NCI-H748 (cell line): ENCODE measurements at regions not wholly inside any gene's neighbourhood (a gene's known extent, or its start where the extent isn't known, plus 50 kb on each side); places are given as distances from the start of the nearest gene placed in this dataset.
A peak's percentile ranks its signal among the peaks of the same experiment; 100 is the strongest.

Source experiments
- DNase-seq: peaks from one replicate; lab custom pipeline; 2025; ENCODE audit not compliant: unreplicated experiment; lab: John Stamatoyannopoulos, UW

- no peak for DNase-seq
Measured at GRCh38 chr10:92747066-92747465, 57.3 kb downstream of the HHEX start.

GRCh38 chr10:92747600-92747999, 57.8 kb downstream of the HHEX start:
- DNase-seq, result peak; percentile 31

GRCh38 chr10:92750791-92751533, 61.2 kb downstream of the HHEX start:
- DNase-seq, result no peak

GRCh38 chr10:92751534-92751811, 61.7 kb downstream of the HHEX start:
- no peak for DNase-seq

GRCh38 chr10:92751827-92752226, 62.1 kb downstream of the HHEX start:
- no peak for DNase-seq

GRCh38 chr10:92753865-92754264, 64.1 kb downstream of the HHEX start:
- no peak for DNase-seq

GRCh38 chr10:92755725-92756124, 66.0 kb downstream of the HHEX start:
- no peak for DNase-seq

GRCh38 chr10:92756201-92757065, 66.7 kb downstream of the HHEX start:
- DNase-seq, result peak; percentile 65

GRCh38 chr10:92757066-92757710, 67.4 kb downstream of the HHEX start:
- DNase-seq, result peak; percentile 1

GRCh38 chr10:92757711-92758104, 68.0 kb downstream of the HHEX start:
- no peak for DNase-seq

GRCh38 chr10:92758594-92758993, 68.8 kb downstream of the HHEX start:
- DNase-seq, result no peak

GRCh38 chr10:92760609-92761008, 70.9 kb downstream of the HHEX start:
- DNase-seq, result no peak

- DNase-seq, result no peak
Measured at GRCh38 chr10:92761571-92761970, 71.8 kb downstream of the HHEX start.

- no peak for DNase-seq
Measured at GRCh38 chr10:92763634-92764155, 73.9 kb downstream of the HHEX start.

- DNase-seq, result no peak
Measured at GRCh38 chr10:92766451-92766850, 76.7 kb downstream of the HHEX start.

GRCh38 chr10:92768104-92768503, 78.3 kb downstream of the HHEX start:
- DNase-seq, result no peak

GRCh38 chr10:92773776-92774175, 74.5 kb upstream of the EXOC6 start:
- no peak for DNase-seq

GRCh38 chr10:92778091-92778490, 70.2 kb upstream of the EXOC6 start:
- DNase-seq, result no peak

- no peak for DNase-seq
Measured at GRCh38 chr10:92785118-92785517, 63.2 kb upstream of the EXOC6 start.

GRCh38 chr10:92787557-92788152, 60.7 kb upstream of the EXOC6 start:
- peak; percentile 53 for DNase-seq

GRCh38 chr10:92789067-92789466, 59.3 kb upstream of the EXOC6 start:
- no peak for DNase-seq
